ENCODE measurements at regions not wholly inside any gene's neighbourhood (a gene's known extent, or its start where the extent isn't known, plus 50 kb on each side); places are given as distances from the start of the nearest gene placed in this dataset.

DNA sequence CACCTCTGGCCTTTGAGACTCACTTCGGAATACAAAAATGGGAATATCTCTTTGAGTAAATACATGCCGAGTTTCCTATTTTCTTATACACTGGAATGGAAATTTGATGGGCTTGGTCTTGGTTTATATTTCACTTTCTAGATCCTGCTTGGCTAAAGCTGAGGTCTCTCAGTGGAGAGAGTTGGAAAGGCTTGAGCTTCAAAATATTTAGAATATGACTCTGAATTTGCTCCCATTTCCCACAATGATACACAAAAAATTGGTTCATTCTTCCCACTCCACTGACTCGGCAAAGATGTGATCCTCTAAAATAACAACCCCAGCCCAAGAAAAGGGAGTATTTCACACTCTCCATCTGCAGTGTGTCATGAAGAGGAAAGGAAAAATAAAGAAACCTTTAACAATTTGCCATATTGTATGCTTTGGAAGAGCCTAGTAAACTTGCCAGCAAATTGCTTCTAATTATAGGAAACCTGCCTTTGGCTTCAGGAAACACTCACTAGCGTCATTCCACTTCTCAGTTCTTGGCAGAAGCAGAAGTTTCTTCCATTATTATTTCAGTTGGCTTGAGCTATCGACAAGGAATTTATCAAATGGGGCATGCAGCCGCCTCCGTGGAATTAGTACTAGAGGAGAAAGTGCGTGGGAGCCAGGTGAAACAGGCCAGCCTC is 302.9 kb downstream of the NSG2 start:
- intact Hi-C loops (cut with DNase I; ENCODE audit: low total_unique reads), result no loop called here
- Histone ChIP-seq H3K27me3 (no peaks in the 10 kb centered on the region), H3K4me3 (no peak overlapping the region), H3K36me3 (no peaks in the 10 kb centered on the region), H3K9me3 (no peaks in the 10 kb centered on the region), H3K27ac (peak overlapping the region; percentile 11 to 56), H3K4me1 (peaks cover 0 to 18% (median 10%) of the 10 kb centered on the region in 4 donors)
- DNase-seq, result no peak
- no peak for TF ChIP-seq CTCF (IDR thresholded peaks at IDR 0.05)

GRCh38 chr5:174352681-174353080 is 307.2 kb downstream of the NSG2 start:
- Histone ChIP-seq H3K4me1 (peaks cover 0 to 15% (median 10%) of the 10 kb centered on the region in 4 donors), H3K27ac (no peak overlapping the region), H3K27me3 (no peaks in the 10 kb centered on the region), H3K36me3 (no peaks in the 10 kb centered on the region), H3K9me3 (no peaks in the 10 kb centered on the region), H3K4me3 (no peak overlapping the region)
- intact Hi-C loops (cut with DNase I; ENCODE audit: low total_unique reads), result no loop called here
- DNase-seq, result no peak
- TF ChIP-seq CTCF (IDR thresholded peaks at IDR 0.05), result no peak

DNA sequence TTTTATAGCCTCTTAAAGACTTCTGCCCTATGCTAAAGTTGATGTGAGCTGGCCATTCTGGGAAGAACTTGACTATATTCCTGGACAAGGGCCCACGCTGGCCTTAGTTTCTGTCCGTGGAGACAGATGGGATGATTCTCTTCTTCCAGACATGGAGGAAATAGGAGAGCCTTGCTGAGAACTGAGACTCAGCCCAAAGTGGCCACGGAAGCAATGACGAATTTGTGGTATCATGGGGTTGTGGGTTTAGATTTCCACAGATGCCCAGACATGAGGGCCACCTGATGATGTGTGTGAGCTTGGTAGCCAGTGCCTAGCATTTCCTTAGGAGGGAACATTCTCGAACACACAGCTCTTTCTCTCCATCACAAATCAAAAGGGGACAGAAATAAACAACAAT is 309.1 kb downstream of the NSG2 start:
- Histone ChIP-seq H3K27ac (no peak overlapping the region), H3K4me3 (no peak overlapping the region), H3K9me3 (no peaks in the 10 kb centered on the region), H3K27me3 (no peaks in the 10 kb centered on the region), H3K36me3 (no peaks in the 10 kb centered on the region), H3K4me1 (no peaks in the 10 kb centered on the region)
- DNase-seq, result no peak
- TF ChIP-seq CTCF (IDR thresholded peaks at IDR 0.05), result no peak
- intact Hi-C loops (cut with DNase I; ENCODE audit: low total_unique reads), result no loop called here

DNA sequence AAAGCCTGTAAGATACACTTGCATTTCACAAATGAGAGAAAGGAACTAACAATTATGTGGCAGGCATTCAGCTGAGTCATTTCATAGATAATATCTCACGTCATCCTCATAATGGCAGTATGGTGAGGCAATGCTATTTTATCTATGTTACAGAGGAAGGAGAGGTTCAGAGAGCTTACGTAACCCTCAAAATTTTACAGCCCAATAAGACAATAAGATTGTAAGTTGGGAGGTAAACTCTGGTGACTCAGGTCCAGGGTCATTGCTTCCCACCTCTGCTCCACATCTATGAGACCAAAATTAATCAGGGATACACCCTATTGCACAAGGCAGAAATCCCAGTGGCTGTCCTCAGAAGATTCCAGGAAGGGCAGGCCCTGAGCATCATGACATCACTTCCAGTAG is 309.7 kb downstream of the NSG2 start:
- Histone ChIP-seq H3K27ac (no peak overlapping the region), H3K4me1 (no peaks in the 10 kb centered on the region), H3K4me3 (no peak overlapping the region), H3K27me3 (no peaks in the 10 kb centered on the region), H3K36me3 (no peaks in the 10 kb centered on the region), H3K9me3 (no peaks in the 10 kb centered on the region)
- no peak for TF ChIP-seq CTCF (IDR thresholded peaks at IDR 0.05)
- intact Hi-C loops (cut with DNase I; ENCODE audit: low total_unique reads), result no loop called here
- DNase-seq, result no peak

DNA sequence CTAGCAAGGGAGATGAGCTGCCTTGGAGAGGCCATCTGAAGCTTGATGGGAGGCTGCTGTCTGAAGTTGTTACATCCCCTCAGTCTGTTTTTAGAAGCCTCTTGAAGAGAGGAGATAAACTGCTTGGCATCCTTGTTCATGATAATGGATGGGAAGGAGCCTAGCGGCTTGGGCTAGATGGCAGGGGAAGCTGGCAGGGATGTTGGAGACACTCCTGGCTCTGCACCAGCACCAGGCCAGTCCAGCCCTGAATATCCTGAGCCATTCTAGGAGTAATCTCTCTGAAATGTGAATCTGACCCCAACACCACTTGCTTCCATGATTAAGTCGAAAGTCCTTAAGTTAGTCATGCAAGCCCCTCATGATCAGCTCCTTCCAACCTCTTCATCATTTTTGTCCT is 310.5 kb downstream of the NSG2 start:
- no peak for TF ChIP-seq CTCF (IDR thresholded peaks at IDR 0.05)
- Histone ChIP-seq H3K36me3 (no peaks in the 10 kb centered on the region), H3K27me3 (no peaks in the 10 kb centered on the region), H3K4me3 (no peak overlapping the region), H3K9me3 (no peaks in the 10 kb centered on the region), H3K27ac (no peak overlapping the region), H3K4me1 (no peaks in the 10 kb centered on the region)
- intact Hi-C loops (cut with DNase I; ENCODE audit: low total_unique reads), result no loop called here
- DNase-seq, result no peak

- Histone ChIP-seq H3K27ac (no peak overlapping the region), H3K27me3 (no peaks in the 10 kb centered on the region), H3K4me3 (no peak overlapping the region), H3K4me1 (no peaks in the 10 kb centered on the region), H3K9me3 (no peaks in the 10 kb centered on the region), H3K36me3 (no peaks in the 10 kb centered on the region)
- intact Hi-C loops (cut with DNase I; ENCODE audit: low total_unique reads), result no loop called here
- no peak for DNase-seq
- no peak for TF ChIP-seq CTCF (IDR thresholded peaks at IDR 0.05)
Observed at GRCh38 chr5:174356536-174356935, 311.0 kb downstream of the NSG2 start.
